ENCODE measurements at regions not wholly inside any gene's neighbourhood (a gene's known extent, or its start where the extent isn't known, plus 50 kb on each side); places are given as distances from the start of the nearest gene placed in this dataset.

GRCh38 chr9:13817754-13818278, 496.1 kb downstream of the NFIB start:
- TF ChIP-seq, protein P1, sequence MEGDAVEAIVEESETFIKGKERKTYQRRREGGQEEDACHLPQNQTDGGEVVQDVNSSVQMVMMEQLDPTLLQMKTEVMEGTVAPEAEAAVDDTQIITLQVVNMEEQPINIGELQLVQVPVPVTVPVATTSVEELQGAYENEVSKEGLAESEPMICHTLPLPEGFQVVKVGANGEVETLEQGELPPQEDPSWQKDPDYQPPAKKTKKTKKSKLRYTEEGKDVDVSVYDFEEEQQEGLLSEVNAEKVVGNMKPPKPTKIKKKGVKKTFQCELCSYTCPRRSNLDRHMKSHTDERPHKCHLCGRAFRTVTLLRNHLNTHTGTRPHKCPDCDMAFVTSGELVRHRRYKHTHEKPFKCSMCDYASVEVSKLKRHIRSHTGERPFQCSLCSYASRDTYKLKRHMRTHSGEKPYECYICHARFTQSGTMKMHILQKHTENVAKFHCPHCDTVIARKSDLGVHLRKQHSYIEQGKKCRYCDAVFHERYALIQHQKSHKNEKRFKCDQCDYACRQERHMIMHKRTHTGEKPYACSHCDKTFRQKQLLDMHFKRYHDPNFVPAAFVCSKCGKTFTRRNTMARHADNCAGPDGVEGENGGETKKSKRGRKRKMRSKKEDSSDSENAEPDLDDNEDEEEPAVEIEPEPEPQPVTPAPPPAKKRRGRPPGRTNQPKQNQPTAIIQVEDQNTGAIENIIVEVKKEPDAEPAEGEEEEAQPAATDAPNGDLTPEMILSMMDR (IDR thresholded peaks at IDR 0.05) = no peak
- no peak for TF ChIP-seq POLR2A (IDR thresholded peaks at IDR 0.05)

All from Peyer's patch (tissue), 4 donors.